Pons (tissue), 1 donor: ENCODE measurements at regions not wholly inside any gene's neighbourhood (a gene's known extent, or its start where the extent isn't known, plus 50 kb on each side); places are given as distances from the start of the nearest gene placed in this dataset.

Experiments
- DNase-seq: peaks from one replicate; pipeline ENCODE4 v3.0.0-alpha.2; 2016; ENCODE audit warnings: low spot score

GRCh38 chr11:97143463-97143862, 753.6 kb downstream of the JRKL start:
- no peak for DNase-seq

- DNase-seq = no peak
Observed at GRCh38 chr11:97149741-97150140, 759.9 kb downstream of the JRKL start.

GRCh38 chr11:97157221-97157740, 767.5 kb downstream of the JRKL start:
- no peak for DNase-seq

GRCh38 chr11:97158243-97158642, 768.4 kb downstream of the JRKL start:
- no peak for DNase-seq

- no peak for DNase-seq
Observed at GRCh38 chr11:97163631-97164191, 773.9 kb downstream of the JRKL start.

DNA sequence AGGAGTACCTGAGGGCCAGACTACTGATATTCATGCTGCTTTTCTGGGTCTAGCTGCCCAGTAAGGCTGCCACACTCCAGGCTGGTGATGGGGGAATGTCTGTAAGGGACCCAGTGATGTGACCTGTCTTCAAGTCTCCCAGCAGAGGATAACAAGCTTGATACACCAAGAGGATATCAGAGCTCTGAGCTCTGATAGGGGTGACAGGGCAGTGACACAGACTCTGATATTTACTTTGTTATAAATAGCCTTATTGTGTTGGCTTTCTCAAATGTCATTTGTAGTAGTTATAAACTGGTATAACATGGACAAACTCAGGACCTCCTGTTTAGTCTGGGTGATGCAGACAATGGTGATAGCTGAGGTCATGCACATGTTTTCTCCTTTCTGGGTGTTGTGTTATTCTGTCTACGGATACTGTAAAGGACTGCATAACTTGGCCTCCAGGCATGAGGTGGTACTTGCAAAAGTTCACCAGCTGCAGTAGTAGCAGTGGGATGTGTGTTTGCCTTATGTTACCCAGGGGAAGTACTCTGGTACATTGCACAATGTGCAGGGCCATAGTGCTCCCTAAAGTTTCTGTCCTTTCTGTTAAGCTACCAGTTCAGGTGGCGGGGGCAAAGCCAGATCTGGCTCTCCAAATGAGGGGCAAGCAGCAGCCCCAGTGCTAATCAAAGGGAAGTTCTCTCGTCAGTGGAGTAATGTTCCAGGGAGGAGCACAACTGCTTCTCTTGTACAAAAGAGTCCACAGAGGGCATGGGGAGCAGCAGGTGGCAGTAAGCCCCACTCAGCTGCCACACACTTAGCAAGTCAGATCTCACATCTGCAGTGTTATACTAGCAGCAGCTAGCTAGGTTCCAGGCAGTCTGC, 812.2 kb downstream of the JRKL start:
- no peak for DNase-seq

DNA sequence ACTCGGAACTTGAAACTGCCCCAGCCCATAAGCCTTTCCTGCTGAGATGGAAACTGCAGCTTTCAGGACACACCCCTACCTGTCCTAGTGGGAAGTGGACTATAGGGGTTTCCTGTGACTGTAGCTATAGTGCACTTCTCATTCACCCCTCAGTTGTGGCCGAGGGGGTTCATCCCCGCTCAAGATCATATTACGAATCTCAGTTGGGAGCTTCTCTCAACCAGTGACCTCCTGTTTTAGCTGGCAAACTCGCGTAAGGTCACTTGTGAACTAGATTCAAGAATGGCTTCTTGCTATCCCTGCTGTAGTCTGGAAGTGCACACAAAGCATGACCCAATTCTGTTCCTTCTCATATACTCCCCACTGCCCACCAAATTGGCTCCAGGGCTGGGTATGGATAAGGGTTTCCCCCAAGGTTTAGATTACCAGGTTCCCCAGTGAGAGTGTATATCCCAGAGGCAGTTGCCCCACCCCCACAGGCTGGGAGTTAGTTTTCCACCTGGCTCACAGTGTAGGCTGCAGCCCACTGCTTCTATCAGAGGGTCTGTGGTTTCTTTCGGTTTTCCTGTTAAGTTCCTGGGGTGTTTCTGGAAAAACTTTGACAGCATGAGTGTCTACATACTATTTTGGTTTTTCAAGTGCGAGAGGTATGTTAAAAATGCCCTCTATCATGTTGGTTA, 812.9 kb downstream of the JRKL start:
- DNase-seq = no peak

GRCh38 chr11:97218011-97218410, 828.2 kb downstream of the JRKL start:
- no peak for DNase-seq

DNA sequence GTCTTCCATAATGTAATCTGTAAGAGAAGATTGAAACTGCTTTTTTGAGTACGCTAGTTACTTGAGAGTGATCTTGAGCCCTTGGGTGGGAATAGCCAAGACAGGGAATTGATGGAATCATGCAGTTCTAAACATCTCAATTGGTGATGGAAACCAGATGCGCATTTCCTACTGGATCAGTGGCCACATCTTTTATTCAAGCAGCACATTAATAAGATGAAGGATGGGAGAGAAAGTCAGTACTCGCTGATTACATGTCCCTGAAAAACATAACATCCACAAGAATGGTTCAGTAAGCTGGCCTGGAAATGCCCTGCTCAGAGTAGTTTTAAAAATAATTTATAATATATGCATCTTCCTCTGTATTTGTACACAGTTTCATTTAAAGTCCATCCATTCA, 833.8 kb downstream of the JRKL start:
- no peak for DNase-seq

DNA sequence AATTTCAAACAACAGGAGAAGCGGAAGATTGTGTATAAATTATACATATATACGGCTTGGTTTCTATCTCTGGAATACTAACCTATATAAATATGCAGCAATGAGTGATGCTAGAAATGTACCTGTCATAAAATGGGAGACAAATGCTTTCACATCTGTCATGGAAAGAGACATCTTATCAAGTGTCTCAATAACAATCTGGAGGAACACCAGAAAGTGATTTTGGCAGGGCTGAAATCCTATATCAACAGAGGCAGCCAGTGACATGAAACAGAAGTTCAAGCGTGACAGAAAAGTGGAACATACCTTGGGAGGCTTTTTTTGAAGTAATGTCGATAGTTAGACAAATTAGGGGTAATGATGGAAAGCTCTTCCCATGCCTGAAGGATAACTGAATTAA, 834.6 kb downstream of the JRKL start:
- DNase-seq = no peak

GRCh38 chr11:97225794-97226193, 836.0 kb downstream of the JRKL start:
- no peak for DNase-seq

- DNase-seq = no peak
Observed at GRCh38 chr11:97229936-97230335, 840.1 kb downstream of the JRKL start.

DNA sequence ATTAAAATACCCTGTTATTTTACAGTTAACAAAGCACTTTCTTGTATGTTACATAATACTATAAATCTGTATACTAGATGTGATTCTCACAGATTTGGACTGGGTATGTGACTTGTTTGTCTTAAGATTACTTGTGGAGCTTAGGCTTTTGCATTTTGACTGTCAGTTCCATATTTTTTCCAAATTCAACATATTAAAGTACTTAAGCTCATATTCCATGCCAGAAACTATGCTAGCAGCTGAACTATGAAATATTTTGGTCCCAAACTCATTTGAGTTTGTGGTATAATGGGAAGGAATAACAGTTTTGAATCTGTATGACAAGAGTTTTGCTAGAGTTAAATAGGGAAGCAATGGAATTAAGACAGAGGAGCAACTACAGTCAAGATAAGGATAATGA, 841.4 kb downstream of the JRKL start:
- no peak for DNase-seq

GRCh38 chr11:97234016-97234415, 844.2 kb downstream of the JRKL start:
- no peak for DNase-seq

DNA sequence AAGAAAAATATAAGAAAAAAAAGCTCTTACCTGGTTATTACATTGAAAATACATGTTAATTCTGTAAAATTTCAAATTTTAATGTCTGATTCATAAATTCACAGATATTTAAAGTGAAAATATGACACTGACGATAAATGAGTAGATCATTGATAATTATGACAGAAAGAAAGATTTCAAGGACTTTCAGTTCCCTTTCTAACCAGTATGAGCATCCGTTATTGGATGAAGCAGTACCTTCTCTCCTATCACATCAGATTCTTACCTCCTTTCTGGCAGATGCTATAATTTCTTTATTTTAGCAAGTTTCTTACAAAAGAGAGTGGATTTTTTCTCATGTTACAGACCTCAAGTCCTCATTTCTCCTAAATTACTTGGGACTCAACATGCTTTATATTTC, 847.3 kb downstream of the JRKL start:
- no peak for DNase-seq

DNA sequence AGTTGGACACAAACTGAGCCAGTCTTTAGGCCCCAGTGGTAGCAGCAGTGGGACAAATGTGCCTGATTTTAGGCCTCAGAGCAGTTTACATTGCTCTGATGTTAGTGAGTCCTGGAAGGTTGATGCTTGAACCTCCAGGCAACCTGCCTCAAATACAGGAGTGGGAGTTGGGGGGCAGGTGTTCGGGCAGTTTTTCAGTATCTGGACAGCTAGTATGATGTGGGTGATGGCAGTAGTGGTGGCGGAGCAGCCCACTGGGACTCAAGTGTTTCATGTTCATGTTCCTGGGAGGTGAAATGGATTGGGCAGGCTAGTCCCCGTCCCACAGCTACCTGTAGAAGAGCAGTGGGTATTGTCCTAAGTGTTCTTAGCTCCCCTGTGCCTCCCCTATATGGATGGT, 857.8 kb downstream of the JRKL start:
- DNase-seq = no peak

DNA sequence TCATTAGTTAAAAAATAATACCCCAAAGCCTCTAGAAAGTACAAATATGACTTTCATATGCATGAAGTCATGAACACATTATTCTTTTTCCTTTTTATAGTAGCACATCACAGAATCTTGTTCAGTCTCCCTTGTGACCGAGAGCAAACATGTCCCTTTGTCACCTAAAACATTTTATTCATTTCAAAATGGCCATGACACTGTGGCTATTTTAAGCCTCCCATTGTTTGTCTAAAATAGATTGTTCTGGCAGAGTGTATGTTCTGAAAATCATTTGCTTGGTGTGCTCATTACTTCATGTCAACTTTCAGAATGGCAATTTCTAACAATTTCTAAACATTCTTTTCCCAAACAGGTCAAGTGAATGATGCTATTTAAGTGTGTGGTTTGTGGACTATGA, 865.0 kb downstream of the JRKL start:
- no peak for DNase-seq

DNA sequence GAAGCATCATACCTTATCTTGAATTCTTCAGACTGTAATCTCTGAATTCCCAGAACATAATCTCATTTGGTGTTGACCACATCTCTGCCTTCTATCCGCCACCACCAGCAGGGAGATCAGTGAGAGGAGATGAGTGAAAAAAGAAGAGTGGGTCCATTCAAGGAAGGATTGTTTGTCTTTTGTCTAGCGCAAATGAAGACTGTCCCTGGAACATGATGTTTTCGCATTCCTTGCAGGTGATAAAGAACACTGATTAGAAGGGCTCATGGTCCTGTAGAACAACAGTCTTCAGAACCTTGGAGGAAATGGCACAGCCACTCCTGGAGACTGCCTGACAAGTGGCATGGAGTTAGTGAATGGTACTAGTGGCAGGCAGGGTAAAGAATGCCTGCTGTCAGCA, 869.6 kb downstream of the JRKL start:
- DNase-seq = no peak

DNA sequence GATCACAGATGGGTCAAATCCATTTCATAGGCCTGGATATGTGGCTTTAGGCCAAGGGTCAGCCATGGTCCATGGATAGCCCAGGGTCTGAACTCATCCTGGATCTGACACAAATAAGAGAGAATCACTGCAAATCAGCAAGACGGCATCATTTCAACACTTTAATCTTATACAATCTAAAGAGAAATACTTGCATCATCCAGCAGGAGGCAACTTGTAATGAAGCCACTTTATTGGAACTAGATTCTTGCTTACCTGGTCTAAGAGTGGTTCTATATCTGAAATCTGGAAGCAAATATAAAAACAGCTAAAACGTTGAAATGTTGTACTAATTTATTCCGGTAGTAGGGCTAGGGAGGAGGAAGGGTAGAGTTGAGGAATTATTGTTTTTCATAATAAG, 870.1 kb downstream of the JRKL start:
- no peak for DNase-seq

- DNase-seq = no peak
Observed at GRCh38 chr11:97263183-97263858, 873.5 kb downstream of the JRKL start.

- no peak for DNase-seq
Observed at GRCh38 chr11:97269527-97269926, 879.7 kb downstream of the JRKL start.

DNA sequence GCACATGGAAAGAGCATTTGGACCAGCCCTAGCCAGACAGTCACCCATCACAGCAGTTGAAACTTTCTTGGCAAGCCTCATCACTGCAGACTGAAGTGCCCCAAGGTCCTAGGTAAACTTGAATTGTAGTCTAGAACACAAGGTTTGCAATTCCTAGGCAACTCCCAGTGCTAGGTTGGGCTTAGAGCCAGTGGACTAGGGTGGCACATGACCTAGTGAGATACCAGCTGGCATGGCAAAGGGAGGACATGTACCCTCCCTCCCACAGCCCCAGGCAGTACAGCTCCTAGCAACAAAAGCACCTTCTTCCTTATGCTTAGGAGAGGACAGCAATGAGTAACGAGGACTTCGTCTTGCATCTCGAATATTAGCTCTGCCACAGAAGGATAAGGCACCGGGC, 889.5 kb downstream of the JRKL start:
- no peak for DNase-seq

DNA sequence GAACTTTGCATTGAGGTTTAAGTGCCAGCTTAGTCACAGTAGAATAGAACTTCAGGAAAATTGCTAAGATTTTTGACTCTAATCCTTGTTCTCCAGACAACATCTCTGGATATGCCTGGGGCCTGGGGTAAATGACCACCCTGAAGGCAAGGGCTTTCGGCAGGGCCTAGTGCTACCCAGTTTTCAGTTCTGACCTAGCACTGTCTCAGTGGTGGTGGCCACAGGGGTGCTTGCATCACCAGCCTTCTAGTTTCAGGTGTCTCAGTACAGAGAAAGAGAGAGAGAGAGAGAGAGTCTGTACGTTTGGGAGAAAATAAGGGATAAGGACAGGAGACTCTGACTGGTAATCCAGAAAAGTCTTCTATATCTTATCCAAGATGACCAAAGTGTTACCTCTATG, 890.5 kb downstream of the JRKL start:
- DNase-seq = no peak
